ENCODE measurements at regions not wholly inside any gene's neighbourhood (a gene's known extent, or its start where the extent isn't known, plus 50 kb on each side); places are given as distances from the start of the nearest gene placed in this dataset.

GRCh38 chr1:79264975-79265818 lies 258.7 kb upstream of the ADGRL4 start:
- TF ChIP-seq CTCF (IDR thresholded peaks at IDR 0.05), result no peak
- no peak for TF ChIP-seq ZFX (IDR thresholded peaks at IDR 0.05; ENCODE audit: borderline replicate concordance)
